ENCODE measurements at regions not wholly inside any gene's neighbourhood (a gene's known extent, or its start where the extent isn't known, plus 50 kb on each side); places are given as distances from the start of the nearest gene placed in this dataset.
A peak's percentile ranks its signal among the peaks of the same experiment; 100 is the strongest.
"Not testable (repeated sequence)": the region's sequence is repeated elsewhere in the genome, so short reads cannot be mapped to it uniquely, and the experiment has no call there.

DNA sequence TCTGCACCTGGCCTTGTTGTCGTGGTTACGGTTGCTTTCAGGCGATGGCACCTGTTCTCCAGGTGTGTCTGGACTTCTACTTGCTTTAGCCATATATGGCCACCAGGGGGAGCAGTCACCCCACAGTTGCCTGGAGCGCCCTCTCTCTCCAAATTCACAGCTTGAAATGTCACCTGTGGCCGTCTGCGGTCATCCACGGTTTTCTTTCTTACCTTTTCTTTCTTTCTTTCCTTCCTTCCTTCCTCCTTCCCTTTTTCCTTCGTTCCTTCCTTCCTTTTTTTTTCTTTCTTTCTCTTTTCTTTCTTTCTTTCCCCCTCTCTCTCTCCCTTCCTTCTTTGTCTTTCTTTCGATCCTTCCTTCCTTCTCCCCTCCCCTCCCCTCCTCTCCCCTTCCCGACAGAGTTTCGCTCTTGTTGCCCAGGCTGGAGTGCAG, 150.5 kb upstream of the VKORC1L1 start:
- Histone ChIP-seq H3K79me2 (ENCODE audit: insufficient read depth, low read length) (no peaks in the 10 kb centered on the region), H3K27ac (ENCODE audit: low read depth, low read length) (no peak overlapping the region), H3K36me3 (ENCODE audit: low read length) (no peaks in the 10 kb centered on the region), H3K9me2 (replicated peaks; ENCODE audit: insufficient read depth, low read length) (no peaks in the 10 kb centered on the region), H3F3A (ENCODE audit: insufficient read depth) (no peaks in the 10 kb centered on the region), H3K9ac (ENCODE audit: low read length) (no peak overlapping the region), H3K9me3 (ENCODE audit: insufficient read depth, low read length) (no peaks in the 10 kb centered on the region), H3K4me2 (ENCODE audit: low read depth, low read length, poor library complexity, severe bottlenecking) (no peak overlapping the region), H4K20me1 (ENCODE audit: low read depth, low read length) (no peaks in the 10 kb centered on the region), H3K27me3 (ENCODE audit: low read length) (no peaks in the 10 kb centered on the region), H3K4me3 (ENCODE audit: insufficient read depth, low read length, poor library complexity, severe bottlenecking) (no peak overlapping the region), H2AFZ (ENCODE audit: low read depth, low read length, severe bottlenecking) (no peak overlapping the region)
- TF ChIP-seq, protein P1, sequence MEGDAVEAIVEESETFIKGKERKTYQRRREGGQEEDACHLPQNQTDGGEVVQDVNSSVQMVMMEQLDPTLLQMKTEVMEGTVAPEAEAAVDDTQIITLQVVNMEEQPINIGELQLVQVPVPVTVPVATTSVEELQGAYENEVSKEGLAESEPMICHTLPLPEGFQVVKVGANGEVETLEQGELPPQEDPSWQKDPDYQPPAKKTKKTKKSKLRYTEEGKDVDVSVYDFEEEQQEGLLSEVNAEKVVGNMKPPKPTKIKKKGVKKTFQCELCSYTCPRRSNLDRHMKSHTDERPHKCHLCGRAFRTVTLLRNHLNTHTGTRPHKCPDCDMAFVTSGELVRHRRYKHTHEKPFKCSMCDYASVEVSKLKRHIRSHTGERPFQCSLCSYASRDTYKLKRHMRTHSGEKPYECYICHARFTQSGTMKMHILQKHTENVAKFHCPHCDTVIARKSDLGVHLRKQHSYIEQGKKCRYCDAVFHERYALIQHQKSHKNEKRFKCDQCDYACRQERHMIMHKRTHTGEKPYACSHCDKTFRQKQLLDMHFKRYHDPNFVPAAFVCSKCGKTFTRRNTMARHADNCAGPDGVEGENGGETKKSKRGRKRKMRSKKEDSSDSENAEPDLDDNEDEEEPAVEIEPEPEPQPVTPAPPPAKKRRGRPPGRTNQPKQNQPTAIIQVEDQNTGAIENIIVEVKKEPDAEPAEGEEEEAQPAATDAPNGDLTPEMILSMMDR (IDR thresholded peaks at IDR 0.05; ENCODE audit: insufficient read depth, low read length, poor library complexity, severe bottlenecking): peak; percentile 80
- no peak for TF ChIP-seq EZH2phosphoT487 (conservative IDR thresholded peaks at IDR 0.05; ENCODE audit: low read length)

DNA sequence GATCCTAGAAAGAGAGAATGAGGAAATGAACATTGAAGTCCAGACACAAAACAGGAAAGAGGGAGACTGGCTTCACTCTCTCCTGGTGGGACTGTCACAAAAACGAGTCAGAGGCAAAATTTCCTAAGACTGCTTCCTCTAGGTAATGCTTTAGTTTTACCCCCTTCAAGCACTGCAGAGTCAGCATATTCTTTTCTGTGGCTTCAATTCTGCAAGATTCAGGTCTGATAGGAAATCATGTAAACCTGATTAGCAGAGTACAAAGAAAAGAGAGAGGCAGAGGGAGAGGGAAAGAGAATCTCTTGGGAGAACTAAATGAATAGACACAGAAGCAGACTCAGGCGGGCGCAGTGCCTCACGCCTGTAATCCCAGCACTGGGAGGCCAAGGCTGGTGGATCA, 145.7 kb upstream of the VKORC1L1 start:
- H3F3A ChIP-seq (ENCODE audit: insufficient read depth); H3K79me2 ChIP-seq (ENCODE audit: insufficient read depth, low read length); H3K36me3 ChIP-seq (ENCODE audit: low read length); H3K9me3 ChIP-seq (ENCODE audit: insufficient read depth, low read length); H4K20me1 ChIP-seq (ENCODE audit: low read depth, low read length); H3K4me2 ChIP-seq (ENCODE audit: low read depth, low read length, poor library complexity, severe bottlenecking); H2AFZ ChIP-seq (ENCODE audit: low read depth, low read length, severe bottlenecking); H3K27ac ChIP-seq (ENCODE audit: low read depth, low read length); H3K9me2 ChIP-seq (replicated peaks; ENCODE audit: insufficient read depth, low read length); H3K9ac ChIP-seq (ENCODE audit: low read length); H3K27me3 ChIP-seq (ENCODE audit: low read length); H3K4me3 ChIP-seq (ENCODE audit: insufficient read depth, low read length, poor library complexity, severe bottlenecking): not testable (repeated sequence)

DNA sequence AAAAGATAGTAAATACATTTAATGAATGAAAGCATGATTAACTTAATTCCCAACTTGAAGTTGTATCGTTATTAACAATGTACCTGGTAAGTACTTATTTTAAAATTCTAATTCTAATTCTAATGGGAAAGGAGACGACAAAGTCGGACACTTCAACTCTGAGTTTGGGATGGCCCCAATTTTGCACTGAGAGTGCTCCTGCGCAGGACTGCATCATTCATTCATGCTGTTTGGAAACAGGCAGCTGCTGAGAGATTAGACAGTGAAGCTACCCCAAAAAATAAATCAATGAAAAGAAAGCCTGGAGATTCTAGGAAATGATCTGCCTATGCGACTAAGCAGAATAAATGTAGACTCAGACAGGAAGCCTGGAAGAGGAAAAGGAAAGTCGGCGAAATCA, 141.7 kb upstream of the VKORC1L1 start:
- no peaks in the 10 kb centered on the region for H3K27me3 ChIP-seq (ENCODE audit: low read length)
- no peaks in the 10 kb centered on the region for H3K79me2 ChIP-seq (ENCODE audit: insufficient read depth, low read length)
- H3K27ac ChIP-seq (ENCODE audit: low read depth, low read length): no peak overlapping the region
- H2AFZ ChIP-seq (ENCODE audit: low read depth, low read length, severe bottlenecking): no peak overlapping the region
- no peaks in the 10 kb centered on the region for H3K36me3 ChIP-seq (ENCODE audit: low read length)
- no peak for TF ChIP-seq EZH2phosphoT487 (conservative IDR thresholded peaks at IDR 0.05; ENCODE audit: low read length)
- TF ChIP-seq, protein P1 (IDR thresholded peaks at IDR 0.05; ENCODE audit: insufficient read depth, low read length, poor library complexity, severe bottlenecking): no peak
- no peaks in the 10 kb centered on the region for H4K20me1 ChIP-seq (ENCODE audit: low read depth, low read length)
- H3K4me2 ChIP-seq (ENCODE audit: low read depth, low read length, poor library complexity, severe bottlenecking): no peak overlapping the region
- H3F3A ChIP-seq (ENCODE audit: insufficient read depth): no peaks in the 10 kb centered on the region
- H3K9ac ChIP-seq (ENCODE audit: low read length): no peak overlapping the region
- H3K4me3 ChIP-seq (ENCODE audit: insufficient read depth, low read length, poor library complexity, severe bottlenecking): no peak overlapping the region
- no peaks in the 10 kb centered on the region for H3K9me3 ChIP-seq (ENCODE audit: insufficient read depth, low read length)
- H3K9me2 ChIP-seq (replicated peaks; ENCODE audit: insufficient read depth, low read length): no peaks in the 10 kb centered on the region

DNA sequence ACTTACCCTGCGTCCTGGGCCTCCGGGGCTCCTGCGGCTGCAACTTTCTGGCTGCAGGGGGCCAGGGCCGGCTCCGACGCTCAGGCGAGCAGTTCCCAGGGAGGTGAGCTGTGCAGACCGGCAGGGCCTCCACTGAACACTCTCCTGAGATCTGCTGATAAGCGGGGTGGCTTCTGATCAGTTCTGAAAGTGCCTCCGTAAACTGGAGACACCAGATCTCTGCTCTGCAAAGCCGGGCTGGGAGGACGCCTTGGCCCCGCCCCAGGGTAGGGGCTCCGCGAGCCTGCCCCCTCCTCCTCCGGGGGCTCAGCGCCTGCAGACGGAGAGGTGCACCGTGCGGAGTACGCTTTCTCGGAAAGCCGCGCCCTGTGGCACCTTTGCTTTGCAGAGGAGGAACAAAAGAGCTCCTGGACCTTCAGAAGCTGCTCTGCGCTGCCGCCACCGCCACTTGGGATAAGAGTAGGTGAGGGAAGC, 141.3 kb upstream of the VKORC1L1 start:
- Histone ChIP-seq H3K4me3 (ENCODE audit: insufficient read depth, low read length, poor library complexity, severe bottlenecking) (no peak overlapping the region), H3K9ac (ENCODE audit: low read length) (no peak overlapping the region), H3F3A (ENCODE audit: insufficient read depth) (no peaks in the 10 kb centered on the region), H3K27me3 (ENCODE audit: low read length) (no peaks in the 10 kb centered on the region), H4K20me1 (ENCODE audit: low read depth, low read length) (no peaks in the 10 kb centered on the region), H3K36me3 (ENCODE audit: low read length) (no peaks in the 10 kb centered on the region), H3K9me3 (ENCODE audit: insufficient read depth, low read length) (no peaks in the 10 kb centered on the region), H3K27ac (ENCODE audit: low read depth, low read length) (no peak overlapping the region), H3K4me2 (ENCODE audit: low read depth, low read length, poor library complexity, severe bottlenecking) (no peak overlapping the region), H3K9me2 (replicated peaks; ENCODE audit: insufficient read depth, low read length) (no peaks in the 10 kb centered on the region), H2AFZ (ENCODE audit: low read depth, low read length, severe bottlenecking) (no peak overlapping the region), H3K79me2 (ENCODE audit: insufficient read depth, low read length) (no peaks in the 10 kb centered on the region)
- TF ChIP-seq, protein P1 (IDR thresholded peaks at IDR 0.05; ENCODE audit: insufficient read depth, low read length, poor library complexity, severe bottlenecking): no peak
- no peak for TF ChIP-seq EZH2phosphoT487 (conservative IDR thresholded peaks at IDR 0.05; ENCODE audit: low read length)
